GM23248 (cell line): ENCODE measurements at regions not wholly inside any gene's neighbourhood (a gene's known extent, or its start where the extent isn't known, plus 50 kb on each side); places are given as distances from the start of the nearest gene placed in this dataset.

Source experiments
- EZH2 ChIP-seq: fragments of 200-600 bp; sonication (generic); IDR thresholded peaks from 2 replicates; pipeline ENCODE4 v1.6.1; 2018; ENCODE audit warnings: antibody characterized with exemption, mild to moderate bottlenecking; ENCODE audit not compliant: insufficient read depth, poor library complexity, severe bottlenecking
- EZH2phosphoT487 ChIP-seq: fragments of 200-600 bp; sonication (generic); IDR thresholded peaks from 2 replicates; pipeline ENCODE4 v1.6.1; 2018; ENCODE audit warnings: antibody characterized with exemption, moderate library complexity, mild to moderate bottlenecking, low read depth; ENCODE audit not compliant: insufficient read depth

DNA sequence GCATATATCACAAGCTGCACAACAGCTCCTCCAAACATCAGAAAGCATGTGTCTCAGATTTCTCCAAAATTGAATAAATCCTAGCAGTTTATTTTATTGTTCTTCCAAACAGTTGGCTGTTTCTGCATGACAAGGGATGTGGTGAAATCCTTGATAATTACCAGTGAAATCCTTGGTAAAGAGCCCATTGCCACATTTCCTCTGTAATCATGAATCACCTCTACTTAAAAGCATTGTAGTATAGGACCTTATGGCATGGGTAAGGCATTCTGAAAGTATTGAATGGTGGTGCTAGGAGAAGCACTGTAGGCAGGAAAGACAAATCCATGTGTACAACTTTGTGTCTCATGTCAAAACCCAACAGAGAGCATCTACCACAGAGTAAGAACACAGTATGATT is 135.8 kb upstream of the NDST3 start:
- no peak for TF ChIP-seq EZH2
- no peak for TF ChIP-seq EZH2phosphoT487
